Gastrocnemius medialis (tissue), 4 donors: ENCODE measurements at regions not wholly inside any gene's neighbourhood (a gene's known extent, or its start where the extent isn't known, plus 50 kb on each side); places are given as distances from the start of the nearest gene placed in this dataset.

Experiments
- POLR2A ChIP-seq, 2 donors: fragments of 450-650 bp; IDR thresholded peaks; one replicate each; pipeline ENCODE4 v1.6.1; 2017; ENCODE audit warnings: antibody characterized with exemption in 2 of 2, mild to moderate bottlenecking in 2 of 2, moderate library complexity in 2 of 2
- TF ChIP-seq, protein P1 (sequence below), 5 experiments: fragments of 450-650 bp in 3 of 5; fragments of 200-600 bp in 2 of 5; sonication (generic) in 2 of 5; IDR thresholded peaks in 4 of 5; conservative IDR thresholded peaks in 1 of 5; 1 replicate in 4 of 5; 2 replicates in 1 of 5; pipeline ENCODE4 v1.5.1; 2016 to 2019; ENCODE audit warnings: antibody characterized with exemption in 5 of 5, mild to moderate bottlenecking in 3 of 5, moderate library complexity in 3 of 5

DNA sequence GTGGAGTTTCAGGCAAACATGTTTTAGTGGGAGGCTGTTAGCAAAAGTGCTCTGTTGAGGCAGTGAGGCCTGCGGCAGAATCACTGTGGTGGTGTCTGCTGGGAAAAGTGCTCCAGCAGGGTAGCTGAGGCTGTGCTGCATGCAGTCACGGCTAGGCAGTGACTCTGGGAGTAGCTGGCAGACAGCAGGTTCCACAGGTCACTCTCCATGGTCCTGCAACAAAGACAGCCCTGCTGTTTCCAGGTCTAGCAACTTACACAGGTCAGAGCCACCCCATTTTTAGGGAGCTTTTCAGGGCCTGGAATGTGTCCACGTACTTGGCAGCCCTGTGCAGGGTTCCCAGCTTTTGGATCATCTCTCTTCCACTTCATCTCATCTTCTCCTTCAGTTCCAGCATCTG, 184.3 kb downstream of the NAA11 start:
- TF ChIP-seq, protein P1, sequence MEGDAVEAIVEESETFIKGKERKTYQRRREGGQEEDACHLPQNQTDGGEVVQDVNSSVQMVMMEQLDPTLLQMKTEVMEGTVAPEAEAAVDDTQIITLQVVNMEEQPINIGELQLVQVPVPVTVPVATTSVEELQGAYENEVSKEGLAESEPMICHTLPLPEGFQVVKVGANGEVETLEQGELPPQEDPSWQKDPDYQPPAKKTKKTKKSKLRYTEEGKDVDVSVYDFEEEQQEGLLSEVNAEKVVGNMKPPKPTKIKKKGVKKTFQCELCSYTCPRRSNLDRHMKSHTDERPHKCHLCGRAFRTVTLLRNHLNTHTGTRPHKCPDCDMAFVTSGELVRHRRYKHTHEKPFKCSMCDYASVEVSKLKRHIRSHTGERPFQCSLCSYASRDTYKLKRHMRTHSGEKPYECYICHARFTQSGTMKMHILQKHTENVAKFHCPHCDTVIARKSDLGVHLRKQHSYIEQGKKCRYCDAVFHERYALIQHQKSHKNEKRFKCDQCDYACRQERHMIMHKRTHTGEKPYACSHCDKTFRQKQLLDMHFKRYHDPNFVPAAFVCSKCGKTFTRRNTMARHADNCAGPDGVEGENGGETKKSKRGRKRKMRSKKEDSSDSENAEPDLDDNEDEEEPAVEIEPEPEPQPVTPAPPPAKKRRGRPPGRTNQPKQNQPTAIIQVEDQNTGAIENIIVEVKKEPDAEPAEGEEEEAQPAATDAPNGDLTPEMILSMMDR (IDR thresholded peaks at IDR 0.05 in 4 of 5, conservative IDR thresholded peaks at IDR 0.05 in 1 of 5), result no peak
- TF ChIP-seq POLR2A (IDR thresholded peaks at IDR 0.05), result no peak
